ENCODE measurements at regions not wholly inside any gene's neighbourhood (a gene's known extent, or its start where the extent isn't known, plus 50 kb on each side); places are given as distances from the start of the nearest gene placed in this dataset.

GRCh38 chr7:47684728-47685127 lies 102.8 kb upstream of the TNS3 start:
- intact Hi-C loops (cut with DNase I; ENCODE audit: low total_unique reads): no loop called here
- Histone ChIP-seq H3K27me3 (no peaks in the 10 kb centered on the region), H3K4me3 (no peak overlapping the region), H3K9me3 (no peaks in the 10 kb centered on the region), H3K27ac (no peak overlapping the region), H3K36me3 (no peaks in the 10 kb centered on the region), H3K4me1 (peaks cover 0 to 6% (median 0%) of the 10 kb centered on the region in 4 donors)
- TF ChIP-seq CTCF (IDR thresholded peaks at IDR 0.05): no peak
- DNase-seq: no peak

GRCh38 chr7:47683485-47683898 lies 101.6 kb upstream of the TNS3 start:
- H3K4me3 ChIP-seq: no peak overlapping the region
- H3K9me3 ChIP-seq: no peaks in the 10 kb centered on the region
- DNase-seq: no peak
- no peak for TF ChIP-seq CTCF (IDR thresholded peaks at IDR 0.05)
- H3K4me1 ChIP-seq: no peaks in the 10 kb centered on the region
- intact Hi-C loops (cut with DNase I; ENCODE audit: low total_unique reads): no loop called here
- H3K36me3 ChIP-seq: no peaks in the 10 kb centered on the region
- no peak overlapping the region for H3K27ac ChIP-seq
- H3K27me3 ChIP-seq: no peaks in the 10 kb centered on the region

GRCh38 chr7:47682874-47683273 lies 101.0 kb upstream of the TNS3 start:
- DNase-seq: no peak
- Histone ChIP-seq H3K4me1 (no peaks in the 10 kb centered on the region), H3K9me3 (no peaks in the 10 kb centered on the region), H3K27ac (no peak overlapping the region), H3K4me3 (no peak overlapping the region), H3K36me3 (no peaks in the 10 kb centered on the region), H3K27me3 (no peaks in the 10 kb centered on the region)
- intact Hi-C loops (cut with DNase I; ENCODE audit: low total_unique reads): no loop called here
- TF ChIP-seq CTCF (IDR thresholded peaks at IDR 0.05): no peak

GRCh38 chr7:47681249-47681810 lies 99.4 kb upstream of the TNS3 start:
- Histone ChIP-seq H3K36me3 (no peaks in the 10 kb centered on the region), H3K4me3 (no peak overlapping the region), H3K27ac (no peak overlapping the region), H3K27me3 (no peaks in the 10 kb centered on the region), H3K9me3 (no peaks in the 10 kb centered on the region), H3K4me1 (no peaks in the 10 kb centered on the region)
- intact Hi-C loops (cut with DNase I; ENCODE audit: low total_unique reads): no loop called here
- no peak for DNase-seq
- no peak for TF ChIP-seq CTCF (IDR thresholded peaks at IDR 0.05)

- intact Hi-C loops (cut with DNase I; ENCODE audit: low total_unique reads): no loop called here
- H3K4me1 ChIP-seq: no peaks in the 10 kb centered on the region
Observed at GRCh38 chr7:47678641-47679380, 96.9 kb upstream of the TNS3 start.

More at GRCh38 chr7:47678641-47679380, 96.9 kb upstream of the TNS3 start:
- DNase-seq: no peak
- Histone ChIP-seq H3K36me3 (no peaks in the 10 kb centered on the region), H3K9me3 (no peaks in the 10 kb centered on the region), H3K27ac (no peak overlapping the region), H3K27me3 (no peaks in the 10 kb centered on the region), H3K4me3 (no peak overlapping the region)
- no peak for TF ChIP-seq CTCF (IDR thresholded peaks at IDR 0.05)
